HS-27A (cell line): ENCODE measurements at regions not wholly inside any gene's neighbourhood (a gene's known extent, or its start where the extent isn't known, plus 50 kb on each side); places are given as distances from the start of the nearest gene placed in this dataset.

Experiments
- DNase-seq: peaks from one replicate; pipeline ENCODE4 v3.0.0-alpha.2; 2012; ENCODE audit warnings: low read depth, missing footprints

DNA sequence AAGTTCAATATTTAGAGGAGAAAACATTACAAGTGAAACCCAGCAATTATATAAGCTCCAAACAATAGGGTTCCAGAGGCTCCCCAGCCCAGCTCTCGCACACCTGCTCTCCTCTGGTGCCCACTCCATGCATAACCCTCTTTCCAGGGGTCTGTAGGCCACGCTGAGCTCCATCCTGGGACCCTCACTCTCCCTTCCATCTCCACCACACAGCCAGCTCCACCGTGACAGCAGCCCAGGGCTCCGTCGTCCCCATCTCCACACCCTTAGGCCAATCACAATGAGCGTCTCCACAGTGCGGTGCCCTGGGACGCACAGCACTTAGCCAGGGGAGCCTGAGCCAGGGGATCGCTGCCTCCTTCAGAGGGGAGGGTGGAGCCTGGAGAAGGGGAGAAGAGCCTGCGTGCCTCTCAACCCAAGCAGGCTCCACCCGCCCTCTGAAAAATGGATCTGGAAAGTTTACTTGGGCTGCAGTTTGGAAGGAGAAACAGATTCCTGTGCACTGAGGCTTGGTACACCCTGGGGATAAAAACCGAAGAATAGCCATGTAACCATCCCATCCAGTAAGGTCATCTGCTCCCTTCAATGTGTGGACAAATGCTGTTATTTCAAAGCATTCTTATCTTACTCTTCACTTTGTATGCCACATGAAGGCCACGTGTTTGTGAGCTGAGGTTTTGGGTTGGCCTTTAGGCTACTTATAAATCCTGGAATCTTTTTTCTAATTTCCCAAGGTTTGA is 72.4 kb upstream of the GGTLC1 start:
- DNase-seq: no peak

DNA sequence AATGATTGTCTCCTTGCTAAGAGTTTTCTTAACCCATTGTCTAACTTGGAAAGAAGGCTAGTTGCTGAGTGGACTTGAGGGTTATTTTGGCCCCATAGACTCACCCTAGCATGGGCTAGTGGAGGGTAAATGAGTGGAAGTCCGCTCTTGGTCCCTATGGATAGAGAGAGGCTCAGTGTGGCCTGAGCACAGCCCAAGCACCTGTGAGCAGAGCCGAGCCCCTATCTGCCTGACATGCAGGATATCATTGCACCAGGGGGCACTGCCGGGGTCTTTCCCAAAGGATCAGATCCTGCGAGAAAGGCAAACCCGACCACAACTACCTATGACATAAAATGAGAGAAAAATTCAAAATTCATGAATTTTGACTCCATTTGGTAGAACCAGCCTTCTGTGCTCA is 70.6 kb upstream of the GGTLC1 start:
- DNase-seq: no peak

DNA sequence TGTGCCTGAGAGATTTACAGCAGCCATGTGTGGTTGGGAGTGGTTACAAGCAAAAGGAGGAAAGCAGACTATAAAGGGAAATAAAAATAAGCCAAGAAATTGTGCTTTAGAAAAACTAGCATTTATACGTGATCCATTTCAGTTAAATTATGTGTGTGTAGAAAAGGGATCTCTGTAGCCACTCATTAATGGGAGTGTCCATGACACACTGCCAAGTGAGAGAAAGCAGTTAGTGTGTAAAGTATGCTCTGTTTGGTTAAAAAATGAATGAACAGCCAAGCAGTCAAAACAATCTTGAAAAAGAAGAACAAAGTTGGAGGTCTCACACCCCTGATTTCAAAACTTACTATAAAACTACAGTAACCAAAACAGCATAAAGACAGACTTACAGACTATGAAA is 67.9 kb upstream of the GGTLC1 start:
- DNase-seq: no peak

DNA sequence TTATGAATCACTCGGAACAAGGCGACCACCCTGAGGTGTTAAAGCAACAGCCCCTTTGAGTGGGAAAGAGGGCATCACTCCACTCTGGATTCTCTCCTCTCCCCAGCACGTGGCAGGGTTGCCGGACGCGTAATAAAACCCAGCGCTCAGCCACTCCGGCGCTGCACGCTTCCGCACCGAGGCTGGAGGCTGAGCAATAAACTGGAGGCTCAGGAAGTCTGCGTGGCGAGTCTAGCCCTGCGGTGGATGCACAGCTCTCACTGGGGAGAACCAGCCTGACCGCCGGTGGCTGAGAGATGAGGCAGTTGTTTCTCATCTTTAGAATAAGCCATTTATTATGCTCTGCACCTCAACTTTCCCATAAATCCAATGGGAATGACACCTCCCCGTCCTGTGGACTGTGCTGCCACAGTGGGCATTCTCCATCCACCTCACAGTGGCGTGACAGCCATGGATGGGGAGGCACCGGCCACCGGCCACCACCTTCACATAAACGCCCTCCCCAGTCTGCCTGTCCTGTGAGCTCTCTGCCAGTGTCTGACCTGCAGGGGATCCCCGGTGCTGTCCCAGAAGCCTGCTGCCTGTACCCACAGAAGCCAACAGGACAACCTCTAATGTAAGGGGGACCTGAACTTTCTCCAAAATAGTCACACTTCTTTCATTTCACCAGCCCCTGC is 64.2 kb upstream of the GGTLC1 start:
- no peak for DNase-seq

DNA sequence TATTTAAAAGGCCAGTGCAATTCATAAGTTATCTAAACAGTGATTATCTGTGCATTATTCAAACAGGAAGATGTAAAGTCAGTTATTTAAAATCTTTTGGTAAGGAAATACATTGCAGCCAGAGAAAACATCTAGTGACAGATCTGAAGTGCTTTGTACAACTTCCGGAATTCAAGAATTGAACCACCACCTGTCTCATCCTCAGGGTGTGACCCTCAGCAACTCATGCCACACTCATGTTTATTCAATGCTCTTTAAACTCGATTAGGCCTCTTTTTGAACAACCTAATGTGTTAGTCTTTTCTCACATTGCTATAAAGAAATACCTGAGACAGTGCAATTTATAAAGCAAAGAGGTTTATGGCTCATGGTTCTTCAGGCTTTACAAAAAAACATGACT is 62.6 kb upstream of the GGTLC1 start:
- no peak for DNase-seq

DNA sequence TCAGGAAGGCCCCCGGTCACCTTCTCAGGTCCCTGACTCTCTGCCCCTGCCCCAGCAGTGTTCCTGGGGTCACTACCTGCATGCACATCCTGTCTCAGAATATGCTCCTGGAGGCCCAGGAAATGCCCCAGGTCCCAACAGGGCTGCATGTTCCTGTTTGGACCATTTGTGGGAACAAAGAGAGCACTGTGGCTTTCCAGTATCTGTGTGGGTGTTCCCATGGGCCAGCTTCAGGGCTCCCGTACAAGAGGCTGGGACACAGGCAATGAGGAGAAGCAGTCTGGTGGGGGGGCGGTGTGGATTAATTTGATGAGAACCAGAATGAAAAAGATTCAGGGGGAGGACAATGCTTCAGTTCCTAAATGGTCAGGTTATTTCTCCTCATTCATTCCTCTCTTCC is 61.5 kb upstream of the GGTLC1 start:
- no peak for DNase-seq

DNA sequence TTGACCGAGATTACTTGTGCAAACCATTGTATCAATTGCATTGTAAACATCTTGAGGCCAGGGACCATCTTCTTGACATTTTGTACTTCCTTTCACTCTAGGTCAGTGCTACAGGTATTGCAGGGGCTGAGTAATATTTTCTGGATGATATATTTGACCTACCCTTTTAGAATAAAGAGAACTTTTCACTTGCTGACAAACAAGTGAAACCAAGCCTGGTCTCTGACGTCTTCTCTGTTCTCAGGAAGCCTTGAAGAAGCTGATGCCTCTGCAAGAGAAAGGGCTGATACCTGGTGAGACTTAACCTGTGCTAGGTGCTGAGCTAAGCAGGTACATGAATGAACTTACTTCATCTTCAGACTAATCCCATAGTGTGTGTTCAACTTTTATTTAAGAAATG is 60.5 kb upstream of the GGTLC1 start:
- DNase-seq: no peak

DNA sequence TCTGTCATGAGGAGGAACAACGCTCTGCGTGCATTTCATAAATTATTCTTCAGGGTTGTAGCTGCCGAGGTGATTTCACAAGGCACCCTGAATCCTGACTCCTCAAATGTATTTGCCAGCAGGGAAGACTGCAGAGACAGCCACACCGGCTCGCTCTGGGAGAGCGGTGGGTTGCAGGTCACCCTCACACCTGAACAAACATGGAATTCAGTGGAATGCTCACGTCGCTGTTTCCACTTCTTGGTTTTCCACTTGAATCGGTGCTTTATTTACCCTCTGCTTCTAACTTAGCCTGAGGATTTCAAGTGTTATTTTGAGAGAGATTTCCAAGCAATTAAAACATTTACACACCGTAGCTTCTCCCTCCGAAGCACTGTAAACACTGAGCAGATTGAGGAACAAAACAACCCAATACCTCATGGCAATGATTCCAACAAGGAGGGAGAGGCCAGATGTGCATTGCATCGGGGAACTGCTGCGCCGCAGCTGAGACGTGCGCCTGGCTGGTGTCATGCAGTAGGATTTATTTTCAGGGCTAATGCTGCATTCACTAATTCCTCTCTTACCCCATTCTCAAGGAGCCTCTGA is 59.5 kb upstream of the GGTLC1 start:
- DNase-seq: no peak

DNA sequence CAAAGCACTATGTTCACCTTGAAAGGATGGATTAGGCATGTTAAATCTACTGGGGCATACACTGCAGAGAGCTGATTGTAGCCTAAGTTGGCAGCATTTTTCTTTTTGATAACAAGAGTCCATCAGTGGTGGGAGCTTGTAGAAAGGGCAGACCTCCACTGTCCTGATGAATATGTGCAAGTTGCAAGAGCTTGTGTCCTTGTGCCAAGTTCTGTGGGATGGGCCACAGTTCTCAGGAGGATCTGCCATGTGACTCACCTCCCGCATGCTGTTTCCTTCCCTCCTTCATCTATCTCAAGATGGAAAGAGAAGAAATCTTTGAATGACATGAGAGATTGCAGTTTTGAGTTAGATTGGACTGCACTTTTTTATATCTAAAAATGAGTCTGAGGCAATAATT is 58.3 kb upstream of the GGTLC1 start:
- DNase-seq: no peak

DNA sequence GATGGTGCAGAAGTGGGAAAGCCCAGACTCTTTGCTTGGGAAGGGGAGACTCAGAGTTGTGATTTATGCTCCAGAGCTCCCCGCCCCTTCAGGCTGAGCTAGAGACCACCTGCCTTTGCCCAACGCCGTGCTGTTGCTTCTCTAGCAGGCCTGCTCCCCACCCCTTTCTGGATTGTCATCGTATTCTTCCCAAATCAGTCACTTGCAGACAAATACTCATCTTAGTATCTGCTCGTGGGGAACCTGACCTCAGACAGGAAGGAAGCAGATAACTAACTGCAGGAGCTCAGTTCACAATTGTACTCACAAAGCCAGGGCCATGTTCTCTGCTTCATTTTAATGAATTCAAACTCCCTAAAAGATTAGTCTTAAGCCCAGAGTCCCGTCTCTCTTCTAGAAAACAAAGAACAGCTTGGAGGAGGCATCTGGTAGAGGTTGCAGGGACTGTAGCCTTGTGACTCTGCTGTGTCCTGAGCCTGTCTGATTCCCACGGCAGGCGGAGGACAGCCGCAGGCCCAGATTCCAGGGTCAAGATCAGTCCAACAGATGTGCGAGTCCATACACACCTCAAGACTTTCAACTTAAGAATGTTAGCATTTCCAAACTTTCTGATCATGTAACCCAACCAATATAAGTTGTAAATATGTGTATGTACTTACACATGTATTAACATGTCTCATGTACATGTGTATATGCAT is 57.2 kb upstream of the GGTLC1 start:
- DNase-seq: no peak

DNA sequence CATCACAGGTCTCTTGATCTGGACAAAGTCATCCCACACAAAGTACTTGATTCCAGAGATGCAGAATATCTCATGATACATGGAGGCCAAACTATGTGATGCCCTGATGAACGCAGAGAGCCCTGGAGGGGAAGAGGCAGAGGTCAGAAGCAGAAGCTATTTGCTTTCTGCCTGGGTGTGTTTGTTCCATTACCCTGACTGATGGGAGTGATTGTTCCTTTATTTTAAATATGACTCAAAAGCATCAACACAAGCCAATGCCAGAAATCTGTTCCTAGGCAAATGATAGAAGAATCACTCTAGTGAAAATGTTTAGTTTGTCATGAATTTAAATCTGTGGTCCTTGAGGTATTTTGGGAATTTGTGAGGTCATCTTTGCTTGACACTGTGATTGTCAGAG is 54.7 kb upstream of the GGTLC1 start:
- DNase-seq: no peak

DNA sequence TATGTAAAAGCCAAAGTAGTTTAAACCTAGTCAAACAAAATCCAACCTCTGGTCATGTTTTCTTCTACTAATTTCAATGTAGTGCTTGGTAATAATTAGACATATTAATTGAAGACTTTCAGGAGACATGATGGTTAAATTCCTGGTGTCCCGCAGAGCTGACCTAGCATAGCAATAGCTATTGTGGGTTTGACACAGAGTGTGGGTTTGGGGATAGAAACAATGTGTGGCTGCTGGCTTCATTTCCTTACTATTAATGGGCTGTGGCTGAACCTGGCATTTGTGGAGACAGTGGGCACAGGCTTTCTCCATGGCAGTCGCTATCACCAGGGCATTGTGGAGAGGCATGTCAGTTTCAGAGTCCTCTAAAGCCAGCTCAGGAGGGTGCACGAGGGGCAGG is 54.1 kb upstream of the GGTLC1 start:
- no peak for DNase-seq

DNA sequence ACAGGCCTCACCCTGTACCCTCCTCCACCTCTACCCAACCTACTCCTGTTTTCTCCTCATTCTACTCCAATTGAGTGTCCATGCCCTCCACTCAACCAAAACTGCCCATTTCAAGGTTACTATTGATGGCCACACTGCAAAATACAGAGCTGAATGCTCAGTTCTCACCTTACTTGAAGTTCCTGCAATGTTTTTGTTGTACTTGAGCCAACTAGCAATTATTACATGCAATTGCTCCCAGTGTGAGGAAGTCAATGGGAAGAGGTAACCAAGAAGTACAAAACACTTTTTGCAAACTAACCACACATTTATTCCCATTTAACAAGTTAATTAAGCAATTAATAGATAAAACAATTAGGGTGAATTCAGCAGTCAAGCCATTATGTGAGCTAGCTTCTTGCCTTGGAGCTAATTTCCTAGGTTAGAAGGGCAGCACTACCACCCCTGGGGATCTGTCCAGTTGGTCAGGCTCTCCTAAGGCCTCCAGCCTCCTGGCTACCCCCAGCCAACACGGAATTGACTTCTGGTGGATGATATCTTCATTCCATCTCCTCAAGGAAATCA is 52.4 kb upstream of the GGTLC1 start:
- DNase-seq: no peak

DNA sequence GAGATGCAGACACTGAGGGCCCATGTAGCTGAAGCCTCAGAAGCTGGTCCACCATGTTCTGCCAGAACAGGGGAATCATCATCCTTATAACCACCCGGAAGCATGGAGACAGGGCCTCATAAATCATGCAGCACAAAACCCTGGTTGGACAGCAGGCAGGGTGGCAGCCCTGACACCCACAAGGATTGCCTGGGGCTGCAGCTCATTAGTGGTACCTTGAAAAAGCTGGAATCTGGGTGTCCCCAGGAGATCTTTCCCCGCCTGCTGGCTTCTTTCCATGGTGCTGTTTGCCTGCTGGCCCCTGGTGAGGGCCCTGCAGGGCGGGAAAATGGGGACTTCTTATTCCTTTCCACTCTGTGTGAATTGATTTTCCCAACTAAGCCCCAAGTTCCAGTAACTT is 50.6 kb upstream of the GGTLC1 start:
- DNase-seq: no peak
